Right lobe of liver (tissue), 6 donors: ENCODE measurements at regions not wholly inside any gene's neighbourhood (a gene's known extent, or its start where the extent isn't known, plus 50 kb on each side); places are given as distances from the start of the nearest gene placed in this dataset.
"Not testable (repeated sequence)": the region's sequence is repeated elsewhere in the genome, so short reads cannot be mapped to it uniquely, and the experiment has no call there.

Experiments
- ATAC-seq, 4 donors: fragments of 200-7000 bp; cut with Tn5 transposase; one replicate each; pipeline ENCODE4 v1.9.1; 2020; ENCODE audit warnings: mild to moderate bottlenecking in 4 of 4, moderate library complexity in 4 of 4
- DNase-seq, 3 donors: peaks; one replicate each; pipeline ENCODE4 v3.0.0-alpha.2; 2020
- H3K27ac ChIP-seq, 3 donors: fragments of 200-600 bp; one replicate each; pipeline ENCODE4 v1.8.0; 2022
- H3K27me3 ChIP-seq, 2 donors: fragments of 200-600 bp; one replicate each; pipeline ENCODE4 v1.8.0; 2022
- H3K36me3 ChIP-seq, 4 donors: fragments of 200-600 bp; sonication (generic) in 1 of 4; one replicate each; pipeline versions ENCODE4 v1.5.1 to v1.8.0; 2017 to 2022; ENCODE audit warnings: control low read depth in 1 of 4
- H3K4me1 ChIP-seq, 4 donors: fragments of 200-600 bp; sonication (generic) in 1 of 4; one replicate each; pipeline versions ENCODE4 v1.5.1 to v1.8.0; 2017 to 2022; ENCODE audit warnings: control low read depth in 1 of 4
- H3K4me3 ChIP-seq, 3 donors: fragments of 200-600 bp; one replicate each; pipeline ENCODE4 v1.8.0; 2022
- H3K9me3 ChIP-seq, 4 donors: fragments of 200-600 bp; sonication (generic) in 1 of 4; one replicate each; pipeline versions ENCODE4 v1.5.1 to v1.8.0; 2017 to 2022; ENCODE audit warnings: control low read depth in 1 of 4
- CTCF ChIP-seq, 4 donors: fragments of 200-600 bp in 3 of 4; fragments of 450-650 bp in 1 of 4; IDR thresholded peaks; one replicate each; pipeline versions ENCODE4 v1.5.1 to v1.8.0; 2016 to 2022; ENCODE audit warnings: antibody characterized with exemption in 4 of 4, mild to moderate bottlenecking in 2 of 4
- POLR2A ChIP-seq: fragments of 450-650 bp; IDR thresholded peaks from one replicate; pipeline ENCODE4 v1.6.1; 2017; ENCODE audit warnings: antibody characterized with exemption, mild to moderate bottlenecking
- WGBS: methylation state at CpG from one replicate; pipeline ENCODE4 v1.1.6; 2018; ENCODE audit warnings: low coverage, low lambda C conversion rate; ENCODE audit not compliant: insufficient coverage; ENCODE audit errors: missing lambda C conversion rate; 5-methylcytosine and 5-hydroxymethylcytosine counted together
- intact Hi-C, 2 donors: fragments of 100-400 bp; cut with DNase I; formaldehyde crosslinking; loops; one replicate each; pipeline versions ENCODE4 v1.11.2 to v1.14.1; 2022
- donor health status: DM: no; HTN: yes; CAD: no.
- donor health status: DM: no; HTN: no; CAD: no.
- donor health status: DM: no; HTN: no; CAD: no.
- donor health status: DM: no; HTN: yes; CAD: no.
- donor health status: DM: no; HTN: yes; CAD: no.

- Histone ChIP-seq H3K4me1 (no peaks in the 10 kb centered on the region), H3K27me3 (no peaks in the 10 kb centered on the region), H3K4me3 (no peak overlapping the region), H3K27ac (no peak overlapping the region), H3K9me3 (no peaks in the 10 kb centered on the region), H3K36me3 (no peaks in the 10 kb centered on the region)
- ATAC-seq (no peak), DNase-seq (no peak)
- intact Hi-C loops: no loop called here
- WGBS: 52% methylated on average over 4 of the region's 4 CpGs
- TF ChIP-seq POLR2A: no peak
- no peak for TF ChIP-seq CTCF (IDR thresholded peaks at IDR 0.05)
Observed at GRCh38 chr6:127402890-127403617, 56.1 kb downstream of the KIAA0408 start.

DNA sequence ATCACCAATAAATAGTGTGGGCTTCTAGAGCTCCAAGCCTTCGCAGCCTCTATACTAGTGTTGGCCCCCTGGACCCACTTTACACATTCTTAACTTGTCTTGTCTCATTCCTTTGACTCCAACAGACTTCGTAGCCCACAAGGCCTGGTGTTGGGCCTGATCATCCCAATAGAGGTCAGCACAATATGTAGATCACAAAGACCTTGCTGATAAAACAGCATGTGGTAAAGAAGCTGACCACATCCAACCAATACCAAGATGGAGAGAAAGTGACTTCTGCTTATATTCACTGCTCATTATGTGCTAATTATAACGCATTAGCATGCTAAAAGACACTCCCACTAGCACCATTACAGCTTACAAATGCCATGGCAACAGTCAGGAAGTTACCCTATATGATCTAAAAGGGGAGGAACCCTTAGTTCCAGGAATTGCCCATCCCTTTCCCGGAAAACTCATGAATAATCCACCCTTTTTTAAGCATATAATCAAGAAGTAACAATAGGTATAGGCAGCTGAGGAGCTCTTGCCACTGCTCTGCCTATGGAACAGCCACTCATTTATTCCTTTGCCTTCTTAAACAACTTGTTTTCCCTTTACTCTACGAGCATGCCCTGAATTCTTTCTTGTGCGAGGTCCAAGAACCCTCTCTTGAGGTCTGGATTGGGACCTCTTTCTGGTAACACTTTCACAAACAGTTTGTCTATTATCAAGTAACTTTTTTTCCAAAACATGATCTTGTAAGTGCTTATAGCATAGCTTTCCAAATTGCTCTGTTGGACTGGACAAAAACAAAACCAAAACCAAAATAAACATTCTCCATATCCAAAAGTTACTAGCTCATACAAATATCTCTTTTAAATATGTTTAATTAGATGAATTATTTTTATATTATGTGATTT is 54.6 kb upstream of the ECHDC1 start:
- no peak for TF ChIP-seq CTCF (IDR thresholded peaks at IDR 0.05)
- TF ChIP-seq POLR2A: no peak
- no peak overlapping the region for H3K27ac ChIP-seq

DNA sequence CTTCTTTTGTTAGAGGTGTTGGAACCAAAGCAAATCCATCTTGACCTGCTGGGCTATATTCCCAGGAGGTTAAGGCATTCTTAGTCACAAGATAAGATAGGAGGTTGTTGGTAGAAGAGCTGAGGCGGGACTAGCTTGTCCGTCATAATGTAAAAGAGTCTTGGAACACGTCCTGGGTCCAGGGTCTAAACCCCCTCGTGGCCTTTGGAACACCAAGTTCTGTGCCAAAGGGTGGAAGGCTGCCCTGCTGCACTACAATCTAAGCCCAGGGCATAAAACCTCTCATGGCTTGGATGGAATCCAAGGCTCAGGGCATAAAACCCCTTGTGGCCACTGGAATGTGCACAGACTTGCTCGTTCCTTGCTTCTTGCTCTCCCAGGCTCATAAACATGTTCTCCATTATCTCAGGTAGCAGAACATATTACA is 53.8 kb upstream of the ECHDC1 start:
- H3K36me3 ChIP-seq, H3K4me3 ChIP-seq, H3K27ac ChIP-seq, H3K9me3 ChIP-seq, intact Hi-C loops, H3K27me3 ChIP-seq, H3K4me1 ChIP-seq: not testable (repeated sequence)
- 10% methylated on average over 3 of the region's 5 CpGs for WGBS
- ATAC-seq: peak in 1 of 4 donors; percentile 13
- peak in 1 of 3 donors; percentile 49 for DNase-seq

More for the DNA sequence above, 54.6 kb upstream of the ECHDC1 start:
- no peak overlapping the region for H3K4me3 ChIP-seq
- no peaks in the 10 kb centered on the region for H3K9me3 ChIP-seq
- ATAC-seq (no peak), DNase-seq (no peak)
- no peaks in the 10 kb centered on the region for H3K4me1 ChIP-seq
- intact Hi-C loops: no loop called here
- no peaks in the 10 kb centered on the region for H3K36me3 ChIP-seq
- H3K27me3 ChIP-seq: no peaks in the 10 kb centered on the region
- 75% methylated on average over 6 of the region's 6 CpGs for WGBS
